GM18520 (cell line): ENCODE measurements at regions not wholly inside any gene's neighbourhood (a gene's known extent, or its start where the extent isn't known, plus 50 kb on each side); places are given as distances from the start of the nearest gene placed in this dataset.
A peak's percentile ranks its signal among the peaks of the same experiment; 100 is the strongest.
"Not testable (repeated sequence)": the region's sequence is repeated elsewhere in the genome, so short reads cannot be mapped to it uniquely, and the experiment has no call there.

Experiments
- ATAC-seq: cut with Tn5 transposase; IDR thresholded peaks from one replicate; pipeline ENCODE4 v1.9.1; 2021; ENCODE audit not compliant: unreplicated experiment

DNA sequence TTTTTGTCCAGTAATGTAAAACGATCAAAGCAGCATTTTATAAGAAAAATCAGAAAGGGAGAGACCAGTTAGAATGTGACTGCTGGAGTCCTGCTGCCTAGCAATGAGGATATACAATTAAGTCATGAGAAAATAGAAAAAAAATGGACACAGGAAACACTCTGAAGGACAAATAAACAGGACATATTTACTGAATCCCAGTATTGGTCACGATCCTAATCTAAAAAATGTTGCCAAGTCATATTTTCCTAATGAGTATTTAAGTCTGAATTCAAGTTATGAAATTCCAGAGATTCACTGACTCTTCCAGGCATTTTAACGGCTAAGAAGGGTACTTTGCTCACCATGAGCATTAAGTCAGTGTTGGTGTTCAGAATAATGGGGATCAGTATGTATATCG is 154.3 kb upstream of the CCDC54 start:
- ATAC-seq = no peak

DNA sequence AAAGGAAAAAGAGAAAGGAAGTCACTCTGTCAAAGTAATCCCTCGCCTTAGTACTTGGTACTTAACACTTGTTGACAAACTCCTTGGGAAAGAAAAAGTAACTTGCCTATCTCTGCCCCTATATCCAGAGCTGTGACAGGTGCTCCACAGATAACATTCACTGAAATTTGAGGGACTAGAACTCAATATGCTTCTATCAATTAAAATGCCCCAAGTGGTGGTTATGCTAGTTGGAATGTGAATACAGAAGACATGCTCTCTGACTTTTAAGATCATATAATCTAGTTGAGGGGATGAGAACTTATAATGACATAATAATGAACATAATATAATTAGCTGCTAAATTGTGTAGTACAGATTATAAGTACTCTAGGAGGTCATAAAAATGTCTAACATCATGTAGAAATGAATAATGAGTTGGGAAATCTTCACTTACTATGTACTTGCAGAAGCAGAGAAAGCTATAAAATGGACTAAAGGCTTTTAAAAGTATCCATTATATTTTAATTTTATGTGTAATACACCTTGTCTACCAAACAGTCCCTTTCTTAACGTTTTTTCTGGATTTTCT is 153.1 kb upstream of the CCDC54 start:
- ATAC-seq = no peak

DNA sequence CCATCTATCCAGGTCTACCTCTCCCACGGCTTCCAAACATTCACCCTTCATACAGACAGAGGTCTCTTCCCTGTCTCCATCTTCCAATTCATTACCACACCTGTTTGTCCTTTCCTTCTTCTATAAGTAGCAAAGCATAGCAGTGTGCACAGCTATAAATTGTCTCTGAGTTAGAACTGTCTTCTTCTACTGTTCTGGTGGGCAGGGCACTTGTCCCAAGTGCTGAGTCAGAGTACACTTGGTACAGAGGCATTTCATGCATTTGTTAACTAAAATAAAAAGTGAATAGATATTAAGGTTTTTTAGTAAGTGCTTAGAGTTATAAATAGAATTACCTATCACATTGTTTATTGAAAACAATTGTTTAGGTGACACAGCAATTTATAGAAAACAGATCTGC is 150.1 kb upstream of the CCDC54 start:
- ATAC-seq = no peak

DNA sequence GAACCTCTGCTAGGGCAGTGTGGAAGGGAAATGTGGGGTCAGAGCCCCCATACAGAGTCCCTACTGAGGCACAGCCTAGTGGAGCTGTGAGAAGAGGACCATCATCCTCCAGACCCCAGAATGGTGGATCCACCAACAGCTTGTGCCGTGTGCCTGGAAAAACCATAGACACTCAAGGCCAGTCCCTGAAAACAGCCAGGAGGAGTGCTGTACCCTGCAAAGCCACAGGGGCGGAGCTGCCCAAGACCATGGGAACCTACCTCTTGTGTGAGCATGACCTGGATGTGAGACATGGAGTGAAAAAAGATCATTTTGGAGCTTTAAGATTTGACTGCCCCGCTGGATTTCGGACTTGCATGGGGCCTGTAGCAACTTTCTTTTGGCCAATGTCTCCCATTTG is 143.4 kb upstream of the CCDC54 start:
- ATAC-seq = not testable (repeated sequence)

DNA sequence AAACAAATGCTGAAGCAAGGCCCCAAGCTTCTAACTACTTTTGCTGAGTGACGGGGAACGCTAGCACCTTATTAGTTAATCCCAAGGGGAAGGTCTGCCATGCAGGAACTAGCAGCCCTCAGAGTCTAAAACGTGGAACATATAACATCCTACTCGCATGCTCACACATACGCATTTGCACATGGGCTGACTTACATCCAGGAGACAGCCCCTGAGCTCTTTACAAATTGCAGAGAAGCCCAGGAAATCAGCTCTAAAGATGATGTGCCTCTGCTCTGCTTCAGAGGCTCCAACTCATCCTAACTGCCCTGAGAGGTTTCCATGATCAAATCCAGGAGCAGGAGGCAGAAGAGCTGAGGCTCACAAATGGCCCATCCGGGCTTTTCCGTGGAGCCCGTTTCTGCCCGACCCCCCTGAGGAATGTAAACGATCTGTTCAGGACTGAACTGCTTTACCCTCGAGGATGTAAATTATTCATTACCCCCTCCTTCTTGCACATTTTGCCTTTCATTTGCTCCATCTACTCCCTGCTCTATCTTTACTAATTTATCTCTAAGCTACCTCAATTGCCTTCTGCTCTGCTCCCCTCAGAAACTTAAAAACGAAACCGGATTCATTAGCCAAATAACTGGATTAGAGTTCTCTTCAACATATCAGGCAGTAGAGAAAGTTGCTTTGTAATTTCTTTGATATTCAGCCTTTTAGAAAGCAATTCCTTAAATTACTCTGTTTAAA is 141.9 kb upstream of the CCDC54 start:
- ATAC-seq = no peak

DNA sequence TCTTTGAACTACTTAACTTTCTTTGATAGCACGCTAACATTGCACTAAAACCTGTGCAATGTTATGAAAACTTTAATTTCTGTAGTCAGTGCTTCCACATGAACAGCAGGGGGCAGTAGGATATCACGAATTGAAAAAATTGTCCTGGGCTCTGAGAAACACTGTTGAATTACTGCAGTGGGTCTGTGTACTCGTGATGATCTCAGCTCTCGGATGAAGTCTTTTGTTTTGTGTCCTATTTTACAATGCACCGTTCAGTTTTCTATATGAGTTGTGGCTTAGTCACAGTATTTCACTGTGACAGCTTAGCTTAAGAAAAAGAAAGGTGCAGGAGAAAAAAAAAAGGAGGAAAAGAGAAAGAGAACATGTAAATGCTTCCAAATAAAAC is 141.3 kb upstream of the CCDC54 start:
- peak; percentile 39 for ATAC-seq

DNA sequence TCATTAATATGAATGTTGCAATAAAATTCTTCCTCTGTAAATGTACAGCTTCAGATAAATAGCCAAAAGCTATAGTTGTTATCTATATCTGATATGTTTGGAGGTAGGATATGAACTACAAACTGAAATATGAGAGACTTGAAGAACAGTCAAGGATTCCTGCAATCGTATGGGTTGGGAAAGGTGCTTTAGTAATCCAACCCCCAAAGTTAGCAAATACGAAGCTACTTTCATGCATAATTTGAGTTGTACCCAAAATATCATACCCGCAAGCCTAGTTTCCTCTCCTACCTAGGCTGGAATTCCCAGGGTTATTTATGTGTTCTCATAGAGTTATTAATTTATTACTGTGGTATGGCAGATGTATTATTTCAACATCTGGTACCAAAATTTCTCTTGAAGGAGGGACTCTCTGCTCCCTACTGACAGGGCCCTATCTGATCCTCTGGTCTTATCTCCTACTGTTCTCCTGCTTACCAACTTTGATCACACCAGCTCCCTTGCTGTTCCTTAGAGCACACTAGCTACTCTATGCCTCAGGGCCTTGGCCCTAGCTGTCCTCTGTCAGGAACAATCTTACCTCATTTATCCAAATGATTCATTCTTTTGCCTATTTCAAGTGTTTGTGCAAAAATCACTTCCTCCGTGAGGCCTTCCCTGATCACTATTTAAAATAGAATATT is 140.4 kb upstream of the CCDC54 start:
- ATAC-seq = no peak

DNA sequence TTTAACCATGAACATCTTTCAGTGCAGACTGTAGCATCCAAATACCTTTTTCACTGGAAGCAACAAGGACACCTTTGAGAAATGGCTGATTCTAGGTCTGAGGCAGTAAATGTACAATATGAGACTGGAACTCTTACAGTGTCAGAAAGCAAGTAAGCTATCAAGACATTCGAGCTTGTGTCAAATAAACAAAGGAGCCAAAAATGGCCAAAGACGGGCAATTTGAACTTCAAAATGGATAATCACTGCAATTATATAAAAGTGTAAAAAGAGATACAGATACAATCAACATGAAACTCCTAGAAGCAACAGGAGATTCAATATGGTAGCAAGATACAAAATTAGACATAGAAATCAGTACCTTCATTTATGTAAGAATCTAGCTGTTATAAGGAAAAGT is 138.5 kb upstream of the CCDC54 start:
- ATAC-seq = no peak

DNA sequence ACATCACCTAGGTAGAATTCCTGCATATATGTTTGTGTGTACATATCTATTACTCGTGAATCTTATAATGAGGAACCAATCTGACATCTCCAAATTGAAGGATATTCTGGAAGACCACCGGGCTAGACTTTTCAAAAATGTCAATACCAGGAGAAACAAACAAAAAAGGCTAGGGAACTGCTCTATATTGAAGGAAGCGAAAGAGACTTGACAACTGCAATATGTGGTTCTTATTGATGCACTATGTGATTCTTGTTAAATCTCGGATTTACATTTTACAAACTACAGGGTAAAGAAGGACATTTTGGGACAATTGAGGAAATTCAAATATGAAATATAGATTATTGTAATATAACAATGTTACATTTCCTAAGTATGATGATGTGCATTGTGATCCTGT is 137.5 kb upstream of the CCDC54 start:
- ATAC-seq = no peak

DNA sequence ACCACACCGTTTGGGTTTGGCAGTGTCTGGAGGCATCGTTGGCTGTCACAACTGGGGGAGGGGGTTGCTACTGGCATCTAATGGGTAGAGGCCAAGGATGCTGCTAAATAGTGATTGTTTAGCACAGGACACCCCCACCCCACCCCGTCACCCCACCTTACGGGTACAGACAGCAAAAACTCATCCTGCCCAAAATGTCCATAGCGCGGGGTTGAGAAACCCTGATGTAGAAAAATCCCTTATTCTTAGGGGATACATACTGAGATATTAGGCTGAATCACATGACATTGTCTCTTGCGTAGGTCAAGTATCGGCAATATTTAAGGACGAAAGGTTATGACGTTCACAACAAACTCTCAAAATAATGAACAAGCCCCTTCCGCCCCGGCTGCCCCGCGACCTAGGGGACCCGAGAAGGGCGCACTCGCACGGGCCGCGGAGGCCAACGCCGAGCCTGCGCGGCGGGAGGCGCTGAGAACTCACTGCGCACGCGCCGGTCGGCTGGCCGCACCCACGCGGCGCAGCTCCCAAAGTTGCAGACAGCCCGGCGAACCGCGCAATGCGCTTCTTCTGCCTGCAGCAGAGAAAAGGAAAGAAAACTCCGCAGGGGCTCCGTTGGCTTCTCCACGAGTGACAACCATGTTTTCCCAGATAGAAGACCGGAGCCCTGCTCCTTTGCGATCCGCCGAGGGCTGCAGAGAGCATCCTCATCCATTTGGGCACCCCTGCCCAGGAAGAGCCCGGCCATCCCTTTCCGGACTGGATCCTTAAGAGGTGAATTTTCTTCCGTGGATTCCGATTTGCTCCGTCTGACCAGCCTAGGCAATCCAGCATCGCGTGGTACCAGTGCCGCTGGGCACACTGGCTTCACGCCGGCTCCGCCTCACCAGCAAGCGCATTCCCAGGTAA is 136.8 kb upstream of the CCDC54 start:
- ATAC-seq = peak; percentile 84

DNA sequence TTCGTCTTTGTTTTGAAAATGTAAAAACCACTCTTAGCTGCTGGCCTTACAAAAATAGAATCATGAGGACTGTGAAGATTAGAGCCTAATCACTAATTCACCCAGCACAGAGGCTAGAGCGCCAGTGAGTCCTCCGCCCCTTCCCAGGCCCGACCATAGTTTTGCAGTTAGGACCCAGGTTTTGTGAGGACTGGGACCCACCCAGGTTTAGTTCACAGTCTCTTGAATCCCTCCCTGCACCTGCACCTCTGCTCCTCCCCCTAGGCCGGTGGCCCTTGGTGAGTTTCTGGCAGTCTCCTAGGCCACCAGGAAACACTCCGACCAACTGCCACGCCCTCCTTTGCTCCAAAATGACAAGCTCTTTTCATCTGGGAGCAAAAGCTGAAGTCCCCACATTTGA is 136.0 kb upstream of the CCDC54 start:
- peak; percentile 26 for ATAC-seq

DNA sequence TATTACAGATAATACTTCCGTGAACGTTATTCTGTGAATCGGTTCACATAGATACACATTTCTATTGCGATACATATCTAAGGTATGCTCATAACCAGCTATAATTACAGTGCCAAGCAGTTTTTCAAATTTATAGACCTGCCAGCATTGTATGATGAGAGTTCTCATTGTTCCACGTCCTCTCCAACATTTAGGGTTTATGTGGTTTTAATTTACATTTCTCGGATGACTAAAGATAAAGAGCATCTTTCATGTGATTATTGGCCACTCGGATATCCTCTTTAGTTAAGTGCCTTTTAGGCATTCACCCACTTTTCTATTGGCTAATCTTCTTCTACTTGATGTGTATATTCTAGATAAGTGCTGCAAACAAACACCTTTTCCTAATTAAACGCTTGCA is 134.7 kb upstream of the CCDC54 start:
- ATAC-seq = no peak

DNA sequence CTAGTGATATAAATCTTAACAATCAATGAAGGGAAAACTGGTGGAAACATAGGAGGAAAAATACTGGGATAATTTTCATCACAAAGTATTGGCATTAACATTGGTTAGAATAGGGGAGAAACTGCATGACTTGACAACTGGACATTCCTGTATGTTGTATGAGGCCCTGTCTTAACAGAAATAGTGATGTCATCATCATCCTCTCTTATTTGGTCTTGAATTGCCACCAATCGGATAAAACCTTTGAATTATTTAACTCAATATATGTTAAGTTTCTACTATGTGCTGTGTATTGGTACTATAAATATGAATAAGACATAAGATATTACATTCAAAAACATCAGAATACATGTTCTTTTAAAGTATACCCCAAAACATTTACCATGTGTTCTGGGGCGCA is 130.1 kb upstream of the CCDC54 start:
- no peak for ATAC-seq

DNA sequence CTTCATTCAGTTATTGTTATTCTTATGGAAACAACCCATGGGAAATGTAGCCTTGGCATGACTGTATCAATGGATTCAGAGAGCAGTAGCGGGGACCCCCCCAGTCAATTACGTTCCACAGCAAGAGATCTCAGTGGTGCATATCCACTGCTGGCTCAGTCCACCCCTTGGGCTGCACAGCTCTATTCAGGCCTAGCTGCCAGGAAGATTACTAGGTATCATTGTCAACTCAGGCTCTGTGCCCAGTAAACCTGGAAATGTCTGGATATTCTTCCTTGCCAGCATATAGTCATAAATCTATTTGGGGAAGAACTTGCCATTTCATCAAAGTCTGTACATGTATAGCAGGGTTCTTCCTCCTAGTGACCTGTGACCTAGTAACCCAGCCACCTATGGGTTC is 128.1 kb upstream of the CCDC54 start:
- ATAC-seq = no peak

DNA sequence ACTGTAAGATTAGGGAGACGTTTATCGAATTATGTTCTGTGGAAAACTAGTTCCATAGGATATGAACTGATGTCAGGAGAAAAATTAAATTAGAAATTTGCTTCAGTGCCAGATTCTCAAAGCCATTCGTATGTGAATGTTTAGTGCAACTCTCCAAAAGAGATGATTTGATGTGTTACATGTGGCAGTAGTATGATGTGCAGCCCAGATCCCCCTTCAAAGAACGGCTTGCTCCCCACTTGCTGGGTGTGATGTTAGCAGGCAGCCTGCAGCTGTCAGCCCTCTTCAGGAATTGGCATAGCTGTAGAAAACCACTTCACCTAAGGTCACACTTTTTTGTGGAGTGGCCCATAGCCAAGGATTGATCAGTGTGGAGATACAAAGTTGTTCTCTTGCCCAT is 127.0 kb upstream of the CCDC54 start:
- no peak for ATAC-seq

DNA sequence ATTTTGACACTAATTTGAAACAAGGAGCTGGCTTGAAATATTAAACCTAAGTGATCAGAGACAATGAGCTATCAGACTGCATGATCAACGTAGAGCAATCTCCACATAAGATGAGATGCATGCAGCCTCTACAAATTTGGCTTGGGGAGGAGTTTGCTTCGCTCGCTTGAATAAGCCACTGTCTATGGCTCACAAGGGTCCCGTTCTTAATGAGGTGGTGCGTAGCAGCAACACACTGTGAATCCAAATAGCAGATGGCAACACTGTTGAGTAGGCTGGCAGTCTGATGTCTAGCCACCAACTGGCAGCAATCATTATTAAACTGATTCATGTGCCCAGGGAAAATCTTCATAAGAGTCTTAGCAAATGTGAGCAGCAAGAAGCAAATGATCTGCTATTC is 125.4 kb upstream of the CCDC54 start:
- no peak for ATAC-seq

DNA sequence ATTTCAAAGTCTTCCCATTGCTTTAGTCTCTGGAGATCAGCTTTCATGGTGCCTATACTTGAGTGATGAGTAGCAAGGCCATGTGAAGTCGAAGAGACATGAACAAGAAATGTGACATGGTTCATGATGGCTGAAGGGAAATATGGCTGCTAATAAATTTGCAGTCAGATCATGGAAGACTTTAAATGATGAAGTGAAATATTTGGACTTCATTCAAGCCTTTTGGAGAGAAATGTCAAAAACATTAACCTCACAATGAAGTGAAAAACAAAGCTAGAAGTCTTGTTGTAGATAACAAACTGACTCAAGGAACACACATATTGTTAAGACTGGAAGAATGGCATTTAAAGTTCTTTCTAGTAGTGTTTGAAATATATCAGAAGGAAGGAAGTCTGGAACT is 120.3 kb upstream of the CCDC54 start:
- no peak for ATAC-seq

DNA sequence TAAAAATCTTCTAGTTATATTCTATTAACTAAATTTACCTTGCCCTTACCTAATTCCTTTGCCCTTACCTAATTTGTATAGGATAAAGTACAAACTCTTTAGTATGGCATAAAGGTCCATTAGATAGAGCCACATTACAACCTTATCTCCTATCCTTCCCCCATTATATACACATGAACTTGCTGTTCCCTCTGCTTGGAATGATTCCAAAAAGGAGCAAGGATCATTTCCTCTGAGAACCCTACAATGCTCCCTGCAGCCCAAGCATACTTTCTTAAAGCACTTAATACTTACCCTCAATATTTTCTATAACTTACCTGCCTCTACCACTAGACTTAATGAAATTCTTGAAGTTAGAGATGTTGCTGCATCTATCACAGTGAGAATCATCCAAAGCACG is 118.9 kb upstream of the CCDC54 start:
- ATAC-seq = no peak

DNA sequence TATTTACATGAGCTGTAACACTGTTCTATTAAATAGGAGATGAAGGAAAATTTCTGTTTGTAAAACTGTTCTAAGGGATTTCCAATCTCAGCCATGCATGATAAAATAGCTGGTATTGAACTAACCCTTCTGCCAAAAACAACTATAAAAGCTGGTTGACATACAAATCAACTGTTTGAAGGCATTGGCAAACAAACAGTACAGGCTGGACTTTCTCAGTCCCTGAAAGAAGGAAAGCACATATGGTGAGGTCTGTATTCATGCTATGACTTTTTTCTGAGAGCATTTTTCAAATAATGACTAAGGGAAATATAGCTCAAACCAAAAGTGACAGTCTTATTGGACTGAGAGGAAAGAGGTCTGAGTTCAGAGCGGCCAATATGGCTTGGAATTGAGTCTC is 117.0 kb upstream of the CCDC54 start:
- no peak for ATAC-seq

DNA sequence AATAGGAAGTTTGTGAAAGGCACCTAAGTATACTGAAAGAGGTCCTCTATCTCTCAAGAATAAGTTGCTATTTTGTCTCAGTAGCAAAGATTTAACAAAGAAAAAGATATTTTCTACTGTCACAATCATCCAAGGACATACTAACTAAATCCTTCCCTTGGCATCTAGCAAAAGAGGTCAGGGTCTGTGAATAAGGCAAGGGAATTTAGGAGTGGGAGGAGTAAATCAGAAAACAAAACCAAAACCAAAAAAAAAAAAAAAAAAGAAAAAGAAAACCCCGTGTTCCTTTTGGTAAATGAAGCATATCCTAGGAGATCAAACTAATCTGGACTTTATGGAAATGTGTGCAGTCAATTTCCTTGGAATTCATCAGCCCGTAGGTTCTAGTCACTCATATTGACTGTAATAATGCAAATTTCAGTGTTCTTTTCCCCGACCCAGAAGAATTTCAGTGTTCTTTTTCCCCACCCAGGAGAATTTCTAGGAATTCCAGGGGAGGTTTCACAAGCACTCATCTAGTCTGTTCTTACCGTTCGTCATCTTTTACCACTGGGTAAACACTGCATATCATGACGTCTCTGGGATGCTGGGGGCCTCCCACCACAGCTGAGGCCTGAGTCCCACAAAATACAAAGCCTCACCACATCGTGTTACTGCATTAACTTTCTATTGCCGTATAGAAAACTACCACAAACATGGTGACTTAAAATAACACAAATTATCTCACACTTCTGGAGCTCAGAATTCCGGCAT is 113.8 kb upstream of the CCDC54 start:
- no peak for ATAC-seq

DNA sequence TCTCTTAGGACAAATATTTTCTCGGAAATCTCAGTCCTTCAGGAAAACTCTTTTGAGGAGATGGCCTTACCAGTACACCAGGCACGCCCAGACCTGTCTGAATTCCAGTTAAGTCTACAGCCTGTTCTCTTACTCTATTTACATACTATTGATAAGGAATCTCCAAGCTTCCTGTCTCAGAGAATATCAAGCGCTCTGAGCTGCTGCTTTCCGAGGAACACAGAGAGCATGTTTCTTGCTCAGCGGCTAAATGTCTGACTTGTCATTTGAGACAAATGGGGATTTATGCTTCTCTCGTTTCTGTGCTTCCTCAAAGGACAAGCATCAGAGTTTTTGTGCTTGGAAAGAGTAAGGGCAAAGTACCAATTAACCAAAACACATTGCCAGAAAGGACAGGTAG is 112.4 kb upstream of the CCDC54 start:
- ATAC-seq = no peak
